Mesodermal cell (in vitro differentiated cells): ENCODE measurements at regions not wholly inside any gene's neighbourhood (a gene's known extent, or its start where the extent isn't known, plus 50 kb on each side); places are given as distances from the start of the nearest gene placed in this dataset.

ENCODE experiments used
- H3K27ac ChIP-seq: 2 replicates; pipeline ENCODE4 v1.7.0; 2013; ENCODE audit warnings: mild to moderate bottlenecking, low read depth, low read length, moderate library complexity; ENCODE audit not compliant: severe bottlenecking
- H3K36me3 ChIP-seq: 2 replicates; pipeline ENCODE4 v1.7.1; 2013; ENCODE audit warnings: mild to moderate bottlenecking, low read length, moderate library complexity; ENCODE audit not compliant: control insufficient read depth, insufficient read depth
- H3K4me1 ChIP-seq: one replicate; pipeline ENCODE4 v1.7.1; 2013; ENCODE audit warnings: mild to moderate bottlenecking, low read length; ENCODE audit not compliant: insufficient read depth, control insufficient read depth, poor library complexity, severe bottlenecking
- H3K4me3 ChIP-seq: 2 replicates; pipeline ENCODE4 v1.7.0; 2013; ENCODE audit warnings: low read length, control low read depth, mild to moderate bottlenecking; ENCODE audit not compliant: insufficient read depth, poor library complexity, severe bottlenecking; ENCODE audit errors: extremely low read depth
- H3K9me3 ChIP-seq: 2 replicates; pipeline ENCODE4 v1.7.1; 2013; ENCODE audit warnings: mild to moderate bottlenecking, low read length, moderate library complexity; ENCODE audit not compliant: control insufficient read depth
- WGBS, 2 experiments: methylation state at CpG; one replicate each; pipeline ENCODE4 v1.1.5; 2013; ENCODE audit warnings: missing lambda C conversion rate in 2 of 2; ENCODE audit not compliant: insufficient coverage in 2 of 2; 5-methylcytosine and 5-hydroxymethylcytosine counted together

DNA sequence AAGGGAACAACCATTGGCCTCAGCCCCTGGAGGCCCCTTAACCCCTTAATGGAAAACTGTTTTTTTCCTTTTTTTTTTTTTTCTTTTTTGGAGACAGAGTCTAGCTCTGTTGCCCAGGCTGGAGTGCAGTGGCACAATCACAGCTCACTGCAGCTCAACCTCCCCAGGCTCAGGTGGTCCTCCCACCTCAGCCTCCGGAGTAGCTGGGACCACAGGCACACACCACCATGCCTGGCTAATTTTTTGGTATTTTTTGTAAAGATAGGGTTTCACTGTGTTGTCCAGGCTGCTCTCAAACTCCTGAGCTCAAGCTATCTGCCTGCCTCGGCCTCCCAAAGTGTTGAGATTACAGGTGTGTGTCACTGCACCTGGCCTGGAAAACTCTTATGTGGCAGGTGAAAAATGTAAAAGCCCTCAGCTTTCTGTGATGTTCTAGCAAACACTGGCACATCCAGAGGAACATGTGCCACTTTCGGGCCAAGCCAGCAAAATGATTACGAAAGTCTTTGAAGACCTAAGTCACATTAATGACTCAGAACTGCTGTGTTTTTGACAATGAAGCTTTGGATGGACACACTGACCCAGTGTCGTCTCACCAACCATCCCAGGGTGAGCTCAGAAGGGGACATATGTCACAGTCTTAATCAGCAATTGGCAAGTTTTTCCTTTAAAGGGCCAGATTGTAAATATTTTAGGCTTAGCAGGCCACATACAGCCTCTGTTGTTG, 189.3 kb upstream of the TPM1 start:
- Histone ChIP-seq H3K9me3 (no peaks in the 10 kb centered on the region), H3K36me3 (no peaks in the 10 kb centered on the region), H3K4me1 (peaks cover 56% of the 10 kb centered on the region), H3K4me3 (no peak overlapping the region), H3K27ac (no peak overlapping the region)
- WGBS, 2 experiments: 86 to 94% methylated on average over 4 of the region's 5 CpGs

DNA sequence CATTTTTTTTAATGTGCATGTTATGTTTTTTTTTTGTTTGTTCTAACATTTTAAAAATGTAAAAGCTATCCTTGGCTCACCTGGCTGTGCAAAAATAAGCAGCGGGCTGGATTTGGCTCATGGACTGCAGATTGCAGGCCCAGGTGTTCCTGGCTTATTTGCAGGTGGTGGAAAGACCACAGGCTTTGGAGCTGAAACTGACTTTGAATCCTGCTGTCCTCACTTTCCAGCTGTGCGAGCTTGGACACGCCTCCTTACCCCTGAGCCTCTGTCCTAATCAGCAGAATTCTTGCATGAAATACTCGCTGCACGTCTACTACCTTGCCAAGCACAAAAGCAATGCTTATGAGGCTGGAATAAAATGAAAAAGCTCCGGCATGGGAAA, 188.7 kb upstream of the TPM1 start:
- Histone ChIP-seq H3K9me3 (no peaks in the 10 kb centered on the region), H3K4me1 (peaks cover 50% of the 10 kb centered on the region), H3K36me3 (no peaks in the 10 kb centered on the region), H3K4me3 (no peak overlapping the region), H3K27ac (no peak overlapping the region)
- WGBS, 2 experiments: 87 to 89% methylated on average over 4 of the region's 6 CpGs

DNA sequence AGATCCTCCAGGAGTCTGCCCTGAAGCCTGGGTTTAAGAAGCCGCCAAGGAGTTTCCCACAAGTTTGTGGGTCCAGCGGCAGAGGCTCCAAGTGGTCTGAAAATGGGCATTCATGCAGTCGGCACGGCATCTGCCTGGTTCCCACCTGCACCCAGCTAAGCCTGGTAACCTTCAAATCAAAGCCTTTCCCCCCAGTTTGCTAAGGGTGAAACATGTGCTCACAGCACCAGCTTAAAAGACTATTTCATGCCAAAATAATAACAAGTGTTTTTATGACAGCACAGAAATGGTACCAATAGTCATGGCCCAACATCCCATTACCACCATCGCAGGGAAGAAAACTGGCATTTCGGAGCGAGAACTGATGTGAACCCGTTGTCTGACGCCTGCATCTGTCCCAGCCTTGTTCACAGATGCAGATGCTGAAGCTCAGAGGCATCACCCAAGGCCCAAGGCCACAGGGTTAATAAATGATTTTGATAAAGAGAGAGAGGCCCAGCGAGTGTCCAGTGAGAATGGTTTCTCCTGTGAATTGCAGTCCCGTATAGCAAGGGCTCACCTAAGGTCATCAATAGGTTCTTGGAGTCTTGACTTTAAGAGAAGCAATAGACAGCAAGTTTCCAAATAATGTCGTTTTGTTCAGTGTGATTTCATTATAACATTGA, 188.0 kb upstream of the TPM1 start:
- Histone ChIP-seq H3K36me3 (no peaks in the 10 kb centered on the region), H3K27ac (no peak overlapping the region)
- 96% methylated on average over 9 to 12 of the region's 12 CpGs for WGBS, 2 experiments

DNA sequence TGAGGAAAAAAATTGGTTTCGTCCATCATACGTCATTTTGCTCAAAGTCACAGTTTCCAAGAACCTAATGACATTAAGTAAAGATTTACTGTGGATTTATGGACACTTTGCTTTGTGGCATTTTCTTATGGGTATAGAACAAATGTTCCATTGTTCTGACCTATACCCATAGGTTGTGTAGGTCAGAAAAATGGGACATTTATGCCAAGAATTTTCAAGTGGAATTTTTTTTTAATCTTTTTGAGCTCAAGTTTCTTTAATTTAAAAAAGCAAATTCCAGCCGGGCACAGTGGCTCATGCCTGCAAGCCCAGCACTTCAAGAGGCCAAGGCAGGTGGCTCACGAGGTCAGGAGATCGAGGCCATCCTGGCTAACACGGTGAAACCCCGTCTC, 187.5 kb upstream of the TPM1 start:
- WGBS, 2 experiments: 89 to 100% methylated on average over 4 to 7 of the region's 7 CpGs
- peaks cover 37% of the 10 kb centered on the region for H3K4me1 ChIP-seq
- H3K4me3 ChIP-seq: no peak overlapping the region
- no peaks in the 10 kb centered on the region for H3K36me3 ChIP-seq
- no peak overlapping the region for H3K27ac ChIP-seq
- peaks cover 3% of the 10 kb centered on the region for H3K9me3 ChIP-seq

More for the DNA sequence above, 188.0 kb upstream of the TPM1 start:
- no peaks in the 10 kb centered on the region for H3K9me3 ChIP-seq
- H3K4me1 ChIP-seq: peaks cover 43% of the 10 kb centered on the region
- no peak overlapping the region for H3K4me3 ChIP-seq

DNA sequence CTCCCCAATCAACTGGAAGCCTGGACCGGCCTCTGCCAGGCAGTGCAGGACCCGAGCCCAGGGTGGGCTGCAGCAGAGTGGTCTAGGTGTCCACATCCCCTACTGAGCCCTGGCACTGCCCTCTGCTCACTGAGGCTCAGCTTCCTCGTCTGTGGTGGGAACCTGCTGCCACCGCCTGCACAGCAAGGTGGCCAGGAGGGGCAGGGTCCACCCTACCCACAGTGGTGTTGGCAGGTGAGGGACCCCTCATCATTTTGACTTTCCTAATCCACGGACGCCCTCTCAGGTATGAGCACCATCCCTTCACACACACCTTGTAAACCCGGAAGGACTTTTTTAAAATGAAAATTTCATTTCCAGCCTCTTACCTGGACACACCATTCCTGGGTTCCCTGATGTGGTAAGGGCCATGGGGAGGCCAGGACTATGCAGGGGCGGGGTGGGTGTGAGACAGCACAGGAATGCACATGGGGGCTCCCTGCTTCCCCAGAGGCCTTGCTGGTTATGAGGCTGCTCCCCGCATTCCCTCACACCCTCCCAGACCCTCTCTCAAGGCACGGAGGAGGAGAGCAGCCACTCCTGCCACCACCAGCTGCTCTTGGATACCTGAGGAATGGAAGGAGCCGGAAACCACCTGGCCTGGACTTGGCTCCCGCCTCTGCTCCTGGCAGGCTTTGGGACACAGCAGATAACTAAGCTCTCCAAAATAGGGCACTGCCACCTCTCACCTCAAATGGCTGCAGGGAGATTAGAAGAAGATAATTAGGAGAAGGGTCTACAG, 185.9 kb upstream of the TPM1 start:
- no peaks in the 10 kb centered on the region for H3K36me3 ChIP-seq
- no peak overlapping the region for H3K4me3 ChIP-seq
- H3K27ac ChIP-seq: no peak overlapping the region
- WGBS, 2 experiments: 86 to 90% methylated on average over 7 to 9 of the region's 12 CpGs
- H3K4me1 ChIP-seq: peaks cover 24% of the 10 kb centered on the region
- H3K9me3 ChIP-seq: peaks cover 4% of the 10 kb centered on the region

DNA sequence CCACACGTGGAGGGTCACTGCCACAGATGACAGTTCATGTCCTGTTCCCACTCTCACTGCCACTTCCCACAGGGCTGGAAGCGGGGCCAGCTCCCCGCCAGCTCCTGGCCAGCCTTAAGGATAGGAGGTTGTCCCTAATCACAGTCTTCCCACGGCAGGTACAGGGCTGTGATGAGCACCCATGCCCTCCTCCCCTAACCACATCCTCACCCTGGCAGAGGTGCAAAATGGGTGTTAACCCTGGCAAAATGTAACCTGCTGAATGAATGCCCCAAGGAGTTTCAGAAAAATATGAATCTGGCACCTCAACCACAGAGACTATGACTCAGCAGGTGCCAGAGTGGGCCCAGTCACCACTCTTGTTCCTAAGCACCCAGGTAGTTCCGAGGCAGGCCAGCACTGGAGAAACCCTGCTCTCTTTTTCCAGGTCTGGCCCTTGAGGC, 185.1 kb upstream of the TPM1 start:
- Histone ChIP-seq H3K4me1 (peaks cover 16% of the 10 kb centered on the region), H3K36me3 (no peaks in the 10 kb centered on the region), H3K9me3 (peaks cover 10% of the 10 kb centered on the region), H3K4me3 (no peak overlapping the region), H3K27ac (no peak overlapping the region)
- WGBS, 2 experiments: 90 to 100% methylated on average over 2 to 4 of the region's 5 CpGs

DNA sequence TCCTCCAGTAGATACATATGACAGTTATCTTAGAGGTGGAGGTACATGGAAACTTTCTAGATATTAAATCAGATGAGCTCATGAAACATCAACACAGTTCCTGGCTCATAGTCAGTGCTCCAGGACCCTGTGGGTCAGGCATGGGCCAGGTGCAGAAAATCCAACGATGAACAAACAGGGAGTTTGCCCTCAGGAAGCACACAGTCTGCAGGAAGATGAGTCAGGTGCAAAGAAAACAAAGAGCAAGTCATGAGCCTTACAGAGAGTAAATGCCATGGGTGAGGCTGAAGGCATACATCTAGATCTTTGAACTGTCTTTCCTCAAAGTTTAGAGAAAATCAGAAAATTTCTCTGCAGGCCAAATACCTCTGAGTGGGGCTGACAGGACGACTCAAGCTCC, 184.2 kb upstream of the TPM1 start:
- Histone ChIP-seq H3K4me3 (no peak overlapping the region), H3K9me3 (peaks cover 10% of the 10 kb centered on the region), H3K27ac (no peak overlapping the region), H3K36me3 (no peaks in the 10 kb centered on the region), H3K4me1 (peaks cover 8% of the 10 kb centered on the region)
- WGBS, 2 experiments: 76 to 78% methylated on average over 2 of the region's 2 CpGs

DNA sequence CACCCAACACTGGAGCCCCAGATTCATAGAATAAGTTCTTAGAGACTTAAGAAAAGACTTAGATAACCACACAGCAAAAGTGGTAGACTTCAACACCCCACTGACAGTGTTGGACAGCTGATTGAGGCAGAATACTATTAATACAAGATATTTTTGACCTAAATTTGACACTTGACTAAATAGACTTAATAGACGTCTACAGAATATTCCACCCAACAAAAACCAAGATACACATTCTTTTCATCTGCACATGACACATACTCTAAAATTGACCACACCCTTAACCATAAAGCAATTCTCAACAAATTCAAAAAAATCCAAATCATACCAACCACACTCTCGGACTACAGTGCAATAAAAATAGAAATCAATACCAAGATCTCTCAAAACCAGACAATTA, 179.8 kb upstream of the TPM1 start:
- Histone ChIP-seq H3K4me1 (no peaks in the 10 kb centered on the region), H3K9me3 (peaks cover 10% of the 10 kb centered on the region), H3K4me3 (no peak overlapping the region), H3K36me3 (no peaks in the 10 kb centered on the region), H3K27ac (no peak overlapping the region)
- WGBS, 2 experiments: 100% methylated on average over 1 to 2 of the region's 2 CpGs

DNA sequence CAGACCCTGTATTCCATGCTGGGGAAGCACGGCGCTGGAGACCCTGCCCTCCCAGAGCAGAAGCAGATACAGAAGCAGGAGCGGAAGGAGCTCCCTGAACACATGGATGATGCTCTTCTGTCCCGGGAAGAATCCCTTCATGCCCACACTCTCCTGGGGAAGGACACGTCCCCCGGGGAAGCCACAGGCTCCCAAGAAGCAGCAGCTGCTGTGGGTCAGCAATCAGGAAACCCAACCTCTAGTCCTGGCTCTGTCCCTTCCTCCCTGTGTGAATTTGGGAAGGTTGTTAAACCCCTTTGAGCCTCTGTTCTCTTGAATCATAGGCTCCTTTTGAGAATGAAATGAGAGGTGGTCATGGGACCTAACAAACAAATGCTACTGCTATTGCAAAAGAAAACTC, 176.2 kb upstream of the TPM1 start:
- Histone ChIP-seq H3K4me3 (no peak overlapping the region), H3K36me3 (no peaks in the 10 kb centered on the region), H3K4me1 (no peaks in the 10 kb centered on the region), H3K27ac (no peak overlapping the region), H3K9me3 (peaks cover 15% of the 10 kb centered on the region)
- 89 to 98% methylated on average over 6 of the region's 6 CpGs for WGBS, 2 experiments

DNA sequence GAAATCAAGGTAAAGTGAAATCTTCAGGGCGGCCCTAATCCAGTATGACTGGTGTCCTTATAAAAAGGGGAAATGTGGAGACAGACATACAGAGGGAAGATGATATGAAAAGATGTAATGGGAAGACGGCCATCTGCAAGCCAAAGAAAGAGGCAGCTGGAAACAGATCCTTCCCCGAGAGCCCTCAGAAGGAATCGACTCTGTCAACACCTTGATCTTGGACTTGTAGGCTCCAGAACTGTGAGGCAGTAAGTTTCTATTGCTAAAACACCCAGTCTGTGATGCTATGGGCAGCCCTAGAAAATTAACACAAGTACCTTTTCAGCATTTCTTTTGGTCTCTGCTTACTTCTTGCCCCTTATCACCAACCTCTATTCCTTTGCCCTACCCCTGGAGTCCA, 174.7 kb upstream of the TPM1 start:
- Histone ChIP-seq H3K27ac (no peak overlapping the region), H3K4me3 (no peak overlapping the region), H3K4me1 (no peaks in the 10 kb centered on the region), H3K9me3 (peaks cover 10% of the 10 kb centered on the region), H3K36me3 (no peaks in the 10 kb centered on the region)
- 97 to 100% methylated on average over 3 to 4 of the region's 4 CpGs for WGBS, 2 experiments
